B cell (primary cell): ENCODE measurements at regions not wholly inside any gene's neighbourhood (a gene's known extent, or its start where the extent isn't known, plus 50 kb on each side); places are given as distances from the start of the nearest gene placed in this dataset.

Source experiments
- ATAC-seq: fragments of 200-7000 bp; cut with Tn5 transposase; one replicate; pipeline ENCODE4 v1.10.0; 2021; ENCODE audit warnings: low read depth, mild to moderate bottlenecking, moderate number of reproducible peaks, moderate library complexity
- CTCF ChIA-PET: fragments of 350-600 bp; sonication (Branson Sonifier 250); formaldehyde crosslinking; loops from one replicate; lab custom pipeline; 2021; ENCODE audit warnings: antibody characterized with exemption, inconsistent platforms; lab: Charles Lee
- POLR2A ChIA-PET: fragments of 350-600 bp; sonication (Branson Sonifier 250); formaldehyde crosslinking; loops from one replicate; lab custom pipeline; 2021; ENCODE audit warnings: antibody characterized with exemption; lab: Charles Lee
- DNase-seq: peaks from one replicate; pipeline ENCODE4 v3.0.0; 2013
- H2AFZ ChIP-seq: 2 replicates; pipeline ENCODE4 v1.6.1; 2012; ENCODE audit warnings: mild to moderate bottlenecking, low read depth, low read length; ENCODE audit not compliant: insufficient read depth, poor library complexity, severe bottlenecking
- H3K27ac ChIP-seq, 2 donors: 1 replicate in 1 of 2; 2 replicates in 1 of 2; pipeline ENCODE4 v1.5.1; 2012 to 2013; ENCODE audit warnings: low read length in 2 of 2, mild to moderate bottlenecking in 2 of 2, moderate library complexity in 1 of 2
- H3K27me3 ChIP-seq, 4 experiments: fragments of 200-600 bp in 1 of 4; sonication (generic) in 1 of 4; replicated peaks in 1 of 4; 1 replicate in 2 of 4; 2 replicates in 2 of 4; pipeline versions ENCODE4 v1.6.1 to v1.7.0; 2013 to 2016; ENCODE audit warnings: low read length in 3 of 4, mild to moderate bottlenecking in 2 of 4, mixed read lengths in 1 of 4, moderate library complexity in 1 of 4; ENCODE audit not compliant: insufficient read depth in 4 of 4, control insufficient read depth in 3 of 4; ENCODE audit errors: control extremely low read depth in 1 of 4
- H3K36me3 ChIP-seq, 2 experiments: replicated peaks in 1 of 2; 1 replicate in 1 of 2; 2 replicates in 1 of 2; pipeline versions ENCODE4 v1.6.1 to v1.7.1; 2013; ENCODE audit warnings: low read length in 1 of 2; ENCODE audit not compliant: insufficient read depth in 2 of 2, control insufficient read depth in 1 of 2; ENCODE audit errors: control extremely low read depth in 1 of 2, extremely low read depth in 1 of 2
- H3K4me1 ChIP-seq, 2 donors: fragments of 200-600 bp in 1 of 2; sonication (generic) in 1 of 2; 1 replicate in 1 of 2; 2 replicates in 1 of 2; pipeline versions ENCODE4 v1.5.1 to v1.6.1; 2013 to 2017; ENCODE audit warnings: low read length in 2 of 2; ENCODE audit not compliant: control insufficient read depth in 2 of 2, insufficient read depth in 2 of 2
- H3K4me2 ChIP-seq: replicated peaks from 2 replicates; pipeline ENCODE3; 2012; ENCODE audit warnings: mild to moderate bottlenecking, low read depth, low read length; ENCODE audit not compliant: poor library complexity, severe bottlenecking
- H3K4me3 ChIP-seq, 5 experiments: fragments of 200-600 bp in 1 of 5; sonication (generic) in 1 of 5; 1 replicate in 3 of 5; 2 replicates in 2 of 5; pipeline versions ENCODE4 v1.5.1 to v1.7.0; 2011 to 2016; ENCODE audit warnings: low read length in 4 of 5, mild to moderate bottlenecking in 4 of 5, low read depth in 2 of 5, control low read depth in 1 of 5, moderate library complexity in 1 of 5; ENCODE audit not compliant: insufficient read depth in 1 of 5; ENCODE audit errors: control extremely low read depth in 1 of 5, extremely low read depth in 1 of 5
- H3K79me2 ChIP-seq: fragments of 200-600 bp; sonication (generic); one replicate; pipeline ENCODE4 v1.6.0; 2016; ENCODE audit warnings: low read length; ENCODE audit not compliant: control insufficient read depth, insufficient read depth
- H3K9ac ChIP-seq: fragments of 200-600 bp; sonication (generic); 2 replicates; pipeline ENCODE4 v1.6.1; 2017; ENCODE audit warnings: mild to moderate bottlenecking, low read length, moderate library complexity
- H3K9me3 ChIP-seq, 3 donors: one replicate each; pipeline versions ENCODE4 v1.6.1 to v1.7.1; 2013; ENCODE audit warnings: low read length in 2 of 3; ENCODE audit not compliant: control insufficient read depth in 2 of 3, insufficient read depth in 1 of 3; ENCODE audit errors: control extremely low read depth in 1 of 3
- H4K20me1 ChIP-seq: 2 replicates; pipeline ENCODE4 v1.6.0; 2012; ENCODE audit warnings: mild to moderate bottlenecking, low read length; ENCODE audit not compliant: insufficient read depth, control insufficient read depth, poor library complexity, severe bottlenecking
- H3K27ac Mint-ChIP-seq: one replicate; pipeline ENCODE4 v1.8.0; 2021; ENCODE audit warnings: mixed read lengths
- H3K27me3 Mint-ChIP-seq: one replicate; pipeline ENCODE4 v1.8.0; 2021; ENCODE audit warnings: mixed read lengths
- H3K4me1 Mint-ChIP-seq: one replicate; pipeline ENCODE4 v1.8.0; 2021; ENCODE audit warnings: mixed read lengths
- H3K4me3 Mint-ChIP-seq: one replicate; pipeline ENCODE4 v1.8.0; 2021; ENCODE audit warnings: mixed read lengths
- H3K9me3 Mint-ChIP-seq: one replicate; pipeline ENCODE4 v1.8.0; 2022; ENCODE audit warnings: mixed read lengths; ENCODE audit not compliant: insufficient read depth
- CTCF ChIP-seq: fragments of 200-600 bp; IDR thresholded peaks from one replicate; pipeline ENCODE4 v1.8.0; 2022; ENCODE audit warnings: antibody characterized with exemption, mild to moderate bottlenecking
- EZH2 ChIP-seq: IDR thresholded peaks from 2 replicates; pipeline ENCODE4 v1.6.1; 2012; ENCODE audit warnings: borderline replicate concordance, low read depth, mild to moderate bottlenecking, moderate library complexity, low read length; ENCODE audit not compliant: insufficient read depth, poor library complexity, severe bottlenecking
- WGBS: methylation state at CpG from one replicate; pipeline ENCODE4 v1.1.5; 2013; ENCODE audit warnings: missing lambda C conversion rate; ENCODE audit not compliant: insufficient coverage; 5-methylcytosine and 5-hydroxymethylcytosine counted together
- intact Hi-C: fragments of 100-400 bp; cut with micrococcal nuclease; formaldehyde crosslinking; loops from one replicate; pipeline ENCODE4 v1.10.0; 2022

DNA sequence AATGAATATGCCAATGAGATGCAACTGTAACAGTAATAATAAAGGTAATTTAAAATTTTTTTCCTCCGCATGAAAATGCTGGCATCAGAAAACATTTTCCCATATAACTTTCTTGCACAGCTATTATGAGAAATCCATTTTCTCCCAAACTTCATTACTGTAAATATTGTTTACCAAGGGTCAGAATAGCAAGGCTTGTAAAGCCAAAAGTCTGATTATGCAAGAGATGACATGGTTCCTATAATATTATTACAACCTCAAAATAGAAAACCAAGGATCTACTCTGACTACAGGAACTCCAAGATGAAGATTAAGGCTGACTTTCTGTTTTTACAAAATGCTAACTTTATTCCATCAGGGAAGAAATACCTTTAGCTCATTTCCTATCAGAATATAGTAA, 162.7 kb upstream of the CDK1 start:
- Histone ChIP-seq H3K36me3 (no peaks in the 10 kb centered on the region), H3K4me3 (no peak overlapping the region), H3K79me2 (no peaks in the 10 kb centered on the region), H3K9me3 (no peaks in the 10 kb centered on the region), H3K4me1 (no peaks in the 10 kb centered on the region), H3K27me3 (no peaks in the 10 kb centered on the region), H2AFZ (no peak overlapping the region), H3K27ac (no peak overlapping the region), H3K9ac (no peak overlapping the region), H3K4me2 (no peak overlapping the region), H4K20me1 (no peaks in the 10 kb centered on the region)
- TF ChIP-seq CTCF, result no peak
- no peak for TF ChIP-seq EZH2
- no peak overlapping the region for H3K27ac Mint-ChIP-seq
- POLR2A ChIA-PET, result no interaction called here
- CTCF ChIA-PET, result no interaction called here
- no peak overlapping the region for H3K4me3 Mint-ChIP-seq
- DNase-seq, result no peak
- intact Hi-C loops, result no loop called here
- no CpG with 5 or more reads among the region's 1 CpG for WGBS
- no peak for ATAC-seq
- peaks cover 4% of the 10 kb centered on the region for H3K27me3 Mint-ChIP-seq
- H3K4me1 Mint-ChIP-seq, result no peaks in the 10 kb centered on the region
- no peaks in the 10 kb centered on the region for H3K9me3 Mint-ChIP-seq

GRCh38 chr10:60614363-60614762, 163.9 kb upstream of the CDK1 start:
- no peaks in the 10 kb centered on the region for H4K20me1 ChIP-seq
- Mint-ChIP-seq H3K27ac (no peak overlapping the region), H3K9me3 (no peaks in the 10 kb centered on the region), H3K4me3 (no peak overlapping the region), H3K27me3 (peaks cover 4% of the 10 kb centered on the region), H3K4me1 (no peaks in the 10 kb centered on the region)
- no peak overlapping the region for H3K27ac ChIP-seq
- H3K4me3 ChIP-seq, result no peak overlapping the region
- no peaks in the 10 kb centered on the region for H3K79me2 ChIP-seq
- DNase-seq (no peak), ATAC-seq (no peak)
- no peaks in the 10 kb centered on the region for H3K4me1 ChIP-seq
- no peaks in the 10 kb centered on the region for H3K27me3 ChIP-seq
- intact Hi-C loops, result no loop called here
- H3K9me3 ChIP-seq, result no peaks in the 10 kb centered on the region
- no peak overlapping the region for H2AFZ ChIP-seq
- H3K4me2 ChIP-seq, result no peak overlapping the region
- ChIA-PET CTCF (no interaction called here), POLR2A (no interaction called here)
- no CpG with 5 or more reads among the region's 2 CpGs for WGBS
- H3K36me3 ChIP-seq, result no peaks in the 10 kb centered on the region
- no peak for TF ChIP-seq CTCF
- TF ChIP-seq EZH2, result no peak
- no peak overlapping the region for H3K9ac ChIP-seq
